Hepatocyte (in vitro differentiated cells): ENCODE measurements at regions not wholly inside any gene's neighbourhood (a gene's known extent, or its start where the extent isn't known, plus 50 kb on each side); places are given as distances from the start of the nearest gene placed in this dataset.
"Not testable (repeated sequence)": the region's sequence is repeated elsewhere in the genome, so short reads cannot be mapped to it uniquely, and the experiment has no call there.

ENCODE experiments used
- DNase-seq: peaks from one replicate; pipeline ENCODE4 v3.0.0-alpha.2; 2016; ENCODE audit warnings: low spot score
- H2AFZ ChIP-seq: fragments of 200-600 bp; sonication (generic); 2 replicates; pipeline ENCODE4 v1.6.0; 2016; ENCODE audit warnings: antibody characterized with exemption, mild to moderate bottlenecking
- H3K27ac ChIP-seq: fragments of 200-600 bp; sonication (generic); 2 replicates; pipeline ENCODE4 v1.5.1; 2016; ENCODE audit warnings: mild to moderate bottlenecking
- H3K27me3 ChIP-seq: fragments of 200-600 bp; sonication (generic); 2 replicates; pipeline ENCODE4 v1.6.1; 2016
- H3K36me3 ChIP-seq: fragments of 200-600 bp; sonication (generic); replicated peaks from 2 replicates; pipeline ENCODE4 v1.5.1; 2016; ENCODE audit warnings: low read depth; ENCODE audit not compliant: insufficient read depth
- H3K4me1 ChIP-seq: fragments of 200-600 bp; sonication (generic); 2 replicates; pipeline ENCODE4 v1.5.1; 2016; ENCODE audit warnings: mild to moderate bottlenecking, moderate library complexity; ENCODE audit not compliant: insufficient read depth
- H3K4me2 ChIP-seq: fragments of 200-600 bp; sonication (generic); 2 replicates; pipeline ENCODE4 v1.6.0; 2016
- H3K4me3 ChIP-seq: fragments of 200-600 bp; sonication (generic); 2 replicates; pipeline ENCODE4 v1.5.1; 2016; ENCODE audit warnings: mild to moderate bottlenecking
- H3K79me2 ChIP-seq: fragments of 200-600 bp; sonication (generic); 2 replicates; pipeline ENCODE4 v1.6.0; 2017; ENCODE audit warnings: mild to moderate bottlenecking
- H3K9me2 ChIP-seq: fragments of 200-600 bp; sonication (generic); replicated peaks from 2 replicates; pipeline ENCODE4 v1.6.0; 2017; ENCODE audit warnings: mild to moderate bottlenecking; ENCODE audit not compliant: insufficient read depth
- H3K9me3 ChIP-seq: fragments of 200-600 bp; sonication (generic); 2 replicates; pipeline ENCODE4 v1.5.1; 2016; ENCODE audit warnings: low read depth, mild to moderate bottlenecking
- H4K20me1 ChIP-seq: fragments of 200-600 bp; sonication (generic); 2 replicates; pipeline ENCODE4 v1.6.0; 2016; ENCODE audit warnings: mild to moderate bottlenecking; ENCODE audit not compliant: insufficient read depth, poor library complexity, severe bottlenecking
- EZH2 ChIP-seq: fragments of 200-600 bp; sonication (generic); IDR thresholded peaks from 2 replicates; pipeline ENCODE4 v1.6.1; 2016; ENCODE audit warnings: antibody characterized with exemption, mild to moderate bottlenecking, borderline replicate concordance
- EZH2phosphoT487 ChIP-seq: fragments of 200-600 bp; sonication (generic); IDR thresholded peaks from one replicate; pipeline ENCODE4 v1.6.1; 2018; ENCODE audit warnings: antibody characterized with exemption, mild to moderate bottlenecking, low read depth, moderate library complexity; ENCODE audit not compliant: unreplicated experiment, severe bottlenecking
- WGBS: methylation state at CpG from one replicate; pipeline ENCODE4 v1.1.6; 2016; ENCODE audit warnings: low lambda C conversion rate; ENCODE audit errors: missing lambda C conversion rate; 5-methylcytosine and 5-hydroxymethylcytosine counted together
- TF ChIP-seq, protein P1 (sequence below): fragments of 200-600 bp; sonication (generic); IDR thresholded peaks from 2 replicates; pipeline ENCODE4 v1.5.1; 2016; ENCODE audit warnings: antibody characterized with exemption, mild to moderate bottlenecking; ENCODE audit not compliant: poor library complexity

DNA sequence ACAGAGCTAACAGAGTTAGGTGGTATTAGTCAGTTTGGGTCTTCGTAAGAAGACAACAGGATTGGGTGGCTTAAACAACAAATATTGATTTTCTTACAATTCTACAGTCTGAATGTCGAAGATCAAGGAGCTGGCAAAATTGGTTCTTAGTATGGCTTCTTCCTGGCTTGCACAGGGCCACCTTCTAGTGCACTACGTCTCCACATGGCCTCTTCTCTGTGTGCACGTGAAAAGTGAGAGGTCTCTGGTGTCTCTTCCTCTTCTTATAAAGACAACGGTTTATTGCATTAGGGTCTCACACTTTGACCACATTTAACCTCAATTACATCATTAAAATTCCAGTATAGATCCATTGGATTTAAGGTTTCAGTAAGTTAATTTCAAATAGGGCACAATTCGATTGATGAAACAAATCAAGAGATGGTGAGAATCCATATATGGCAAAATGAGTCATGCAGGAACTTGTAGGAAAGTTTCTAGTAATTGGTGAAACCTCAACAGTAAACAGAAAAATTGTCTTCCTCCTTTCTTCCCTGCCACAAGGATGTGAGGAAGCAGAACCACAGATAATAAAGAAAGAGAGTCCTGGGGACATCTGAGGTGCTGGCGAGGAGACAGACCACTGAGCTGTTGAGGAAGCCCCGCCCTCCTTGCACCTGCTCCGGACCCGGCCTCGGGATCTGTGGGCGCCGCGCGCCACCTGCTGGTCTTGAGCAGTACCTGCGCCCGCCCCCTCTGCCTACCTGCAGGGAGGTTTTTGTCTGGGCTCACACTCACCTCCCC, 846.7 kb downstream of the TMEM121 start:
- WGBS: 54% methylated on average over 17 of the region's 17 CpGs
- no peak for DNase-seq
- H3K27ac ChIP-seq: no peak overlapping the region

DNA sequence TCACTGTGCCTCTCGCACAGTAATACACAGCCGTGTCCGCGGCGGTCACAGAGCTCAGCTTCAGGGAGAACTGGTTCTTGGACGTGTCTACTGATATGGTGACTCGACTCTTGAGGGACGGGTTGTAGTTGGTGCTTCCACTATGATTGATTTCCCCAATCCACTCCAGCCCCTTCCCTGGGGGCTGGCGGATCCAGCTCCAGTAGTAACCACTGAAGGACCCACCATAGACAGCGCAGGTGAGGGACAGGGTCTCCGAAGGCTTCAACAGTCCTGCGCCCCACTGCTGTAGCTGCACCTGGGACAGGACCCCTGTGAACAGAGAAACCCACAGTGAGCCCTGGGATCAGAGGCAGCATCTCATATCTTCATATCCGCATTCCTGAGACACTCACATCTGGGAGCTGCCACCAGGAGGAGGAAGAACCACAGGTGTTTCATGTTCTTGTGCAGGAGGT, 847.3 kb downstream of the TMEM121 start:
- H4K20me1 ChIP-seq, H2AFZ ChIP-seq, H3K9me2 ChIP-seq, H3K27me3 ChIP-seq, DNase-seq, H3K4me3 ChIP-seq, H3K9me3 ChIP-seq, H3K4me2 ChIP-seq, H3K36me3 ChIP-seq, H3K27ac ChIP-seq, H3K4me1 ChIP-seq, H3K79me2 ChIP-seq: not testable (repeated sequence)
- WGBS: 85% methylated on average over 13 of the region's 13 CpGs

More for the DNA sequence above, 846.7 kb downstream of the TMEM121 start:
- Histone ChIP-seq H3K9me3 (no peaks in the 10 kb centered on the region), H3K36me3 (no peaks in the 10 kb centered on the region), H4K20me1 (no peaks in the 10 kb centered on the region), H3K9me2 (no peaks in the 10 kb centered on the region), H3K4me3 (no peak overlapping the region), H2AFZ (no peak overlapping the region), H3K79me2 (no peaks in the 10 kb centered on the region), H3K4me2 (no peak overlapping the region), H3K4me1 (no peaks in the 10 kb centered on the region), H3K27me3 (no peaks in the 10 kb centered on the region)
- TF ChIP-seq EZH2phosphoT487 (no peak), EZH2 (no peak)
- TF ChIP-seq, protein P1, sequence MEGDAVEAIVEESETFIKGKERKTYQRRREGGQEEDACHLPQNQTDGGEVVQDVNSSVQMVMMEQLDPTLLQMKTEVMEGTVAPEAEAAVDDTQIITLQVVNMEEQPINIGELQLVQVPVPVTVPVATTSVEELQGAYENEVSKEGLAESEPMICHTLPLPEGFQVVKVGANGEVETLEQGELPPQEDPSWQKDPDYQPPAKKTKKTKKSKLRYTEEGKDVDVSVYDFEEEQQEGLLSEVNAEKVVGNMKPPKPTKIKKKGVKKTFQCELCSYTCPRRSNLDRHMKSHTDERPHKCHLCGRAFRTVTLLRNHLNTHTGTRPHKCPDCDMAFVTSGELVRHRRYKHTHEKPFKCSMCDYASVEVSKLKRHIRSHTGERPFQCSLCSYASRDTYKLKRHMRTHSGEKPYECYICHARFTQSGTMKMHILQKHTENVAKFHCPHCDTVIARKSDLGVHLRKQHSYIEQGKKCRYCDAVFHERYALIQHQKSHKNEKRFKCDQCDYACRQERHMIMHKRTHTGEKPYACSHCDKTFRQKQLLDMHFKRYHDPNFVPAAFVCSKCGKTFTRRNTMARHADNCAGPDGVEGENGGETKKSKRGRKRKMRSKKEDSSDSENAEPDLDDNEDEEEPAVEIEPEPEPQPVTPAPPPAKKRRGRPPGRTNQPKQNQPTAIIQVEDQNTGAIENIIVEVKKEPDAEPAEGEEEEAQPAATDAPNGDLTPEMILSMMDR: no peak

GRCh38 chr14:106377432-106377831, 851.0 kb downstream of the TMEM121 start:
- WGBS: 86% methylated on average over 1 of the region's 1 CpG

DNA sequence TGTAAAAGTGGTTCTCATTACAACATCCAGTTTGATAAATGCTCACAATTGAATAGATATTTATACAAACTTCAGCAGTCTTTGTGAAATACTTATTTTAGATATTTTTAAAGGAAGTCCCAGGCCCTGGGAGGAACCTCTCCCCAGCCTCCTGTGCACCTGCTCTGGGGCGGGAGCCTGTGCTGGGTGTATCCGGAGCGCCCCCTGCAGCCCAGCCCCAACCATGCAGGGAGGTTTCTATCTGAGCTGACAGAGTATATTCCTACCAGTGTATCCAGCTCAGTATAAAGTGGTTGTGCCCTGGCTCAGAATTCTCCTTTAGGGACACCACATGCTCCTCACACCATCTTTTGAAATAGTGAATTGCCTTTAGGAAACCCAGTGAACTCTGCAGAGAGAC, 851.8 kb downstream of the TMEM121 start:
- H3K4me1 ChIP-seq: no peaks in the 10 kb centered on the region
- WGBS: 22% methylated on average over 3 of the region's 3 CpGs
- H3K27ac ChIP-seq: no peak overlapping the region
- no peaks in the 10 kb centered on the region for H4K20me1 ChIP-seq
- no peaks in the 10 kb centered on the region for H3K79me2 ChIP-seq
- TF ChIP-seq, protein P1: no peak
- no peak for TF ChIP-seq EZH2phosphoT487
- no peak for TF ChIP-seq EZH2
- H3K4me3 ChIP-seq: no peak overlapping the region
- no peaks in the 10 kb centered on the region for H3K27me3 ChIP-seq
- H3K4me2 ChIP-seq: no peak overlapping the region
- no peaks in the 10 kb centered on the region for H3K9me3 ChIP-seq
- H2AFZ ChIP-seq: no peak overlapping the region
- no peak for DNase-seq
- no peaks in the 10 kb centered on the region for H3K9me2 ChIP-seq
- H3K36me3 ChIP-seq: no peaks in the 10 kb centered on the region

More at GRCh38 chr14:106377432-106377831, 851.0 kb downstream of the TMEM121 start:
- Histone ChIP-seq H3K27me3 (no peaks in the 10 kb centered on the region), H3K4me1 (no peaks in the 10 kb centered on the region), H3K9me3 (no peaks in the 10 kb centered on the region), H3K4me2 (no peak overlapping the region), H3K9me2 (no peaks in the 10 kb centered on the region), H3K36me3 (no peaks in the 10 kb centered on the region), H3K27ac (no peak overlapping the region), H4K20me1 (no peaks in the 10 kb centered on the region), H2AFZ (no peak overlapping the region), H3K4me3 (no peak overlapping the region), H3K79me2 (no peaks in the 10 kb centered on the region)
- no peak for TF ChIP-seq EZH2phosphoT487
- TF ChIP-seq, protein P1: no peak
- no peak for TF ChIP-seq EZH2
- no peak for DNase-seq
